GM19025 (cell line): ENCODE measurements at regions not wholly inside any gene's neighbourhood (a gene's known extent, or its start where the extent isn't known, plus 50 kb on each side); places are given as distances from the start of the nearest gene placed in this dataset.
"Not testable (repeated sequence)": the region's sequence is repeated elsewhere in the genome, so short reads cannot be mapped to it uniquely, and the experiment has no call there.

ENCODE experiments used
- ATAC-seq: cut with Tn5 transposase; IDR thresholded peaks from one replicate; pipeline ENCODE4 v1.9.1; 2021; ENCODE audit warnings: mild to moderate bottlenecking, low read depth, moderate library complexity; ENCODE audit not compliant: unreplicated experiment

DNA sequence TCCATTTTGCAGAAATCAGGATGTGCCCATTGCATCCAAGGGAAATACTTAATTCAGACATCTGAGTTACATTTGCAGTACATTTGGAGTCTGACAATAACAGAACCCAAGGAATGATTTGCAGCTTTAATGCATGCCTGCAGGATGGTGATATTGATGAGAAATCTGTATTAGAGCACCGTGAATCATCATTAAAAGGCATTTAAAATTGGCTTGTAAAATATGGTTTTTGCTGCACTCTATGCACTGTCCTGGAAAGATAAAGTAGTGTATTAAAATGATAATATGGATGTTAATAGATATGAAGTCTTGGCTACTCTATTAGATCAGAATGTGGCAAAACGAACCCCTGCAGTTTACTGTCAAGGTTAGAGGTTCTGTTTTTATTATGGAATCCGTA, 556.9 kb downstream of the MAT2B start:
- ATAC-seq: no peak

DNA sequence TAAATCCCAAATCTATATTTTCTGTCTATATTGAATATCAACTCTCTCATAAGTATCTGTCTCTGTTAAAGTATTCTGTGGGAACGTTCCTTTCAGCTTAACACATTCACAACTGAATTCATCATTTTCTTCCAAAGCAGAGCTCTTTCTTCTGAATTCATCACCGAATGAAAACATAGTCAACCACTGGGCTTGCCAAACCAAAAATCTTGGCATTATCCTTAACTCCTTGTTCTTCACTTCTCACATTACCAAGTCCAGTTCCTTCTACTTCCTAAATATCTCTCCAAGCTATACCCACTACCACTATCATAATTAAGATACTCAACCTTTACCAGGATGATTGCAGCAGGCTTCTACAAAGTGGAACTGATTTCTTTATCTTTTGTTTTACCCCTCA, 559.8 kb downstream of the MAT2B start:
- no peak for ATAC-seq

DNA sequence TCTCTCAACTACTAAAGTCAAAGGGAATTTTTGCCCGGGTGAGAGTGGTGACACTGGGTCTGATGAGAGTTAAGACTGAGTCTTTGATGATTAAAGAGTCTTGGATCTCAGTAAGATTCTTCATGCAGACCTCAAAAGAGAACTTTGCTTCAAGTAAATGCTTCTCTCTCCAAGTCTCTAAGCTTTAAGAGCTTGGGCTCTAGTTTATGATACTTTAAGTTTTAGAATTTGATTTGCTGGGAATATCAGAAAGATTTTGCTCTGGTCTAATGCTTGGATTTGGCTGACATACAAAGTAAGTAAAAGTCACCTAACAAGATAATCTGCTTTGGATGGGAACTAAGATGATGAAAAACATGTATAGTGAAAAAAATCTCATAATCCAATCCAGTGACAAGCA, 566.3 kb downstream of the MAT2B start:
- ATAC-seq: no peak

DNA sequence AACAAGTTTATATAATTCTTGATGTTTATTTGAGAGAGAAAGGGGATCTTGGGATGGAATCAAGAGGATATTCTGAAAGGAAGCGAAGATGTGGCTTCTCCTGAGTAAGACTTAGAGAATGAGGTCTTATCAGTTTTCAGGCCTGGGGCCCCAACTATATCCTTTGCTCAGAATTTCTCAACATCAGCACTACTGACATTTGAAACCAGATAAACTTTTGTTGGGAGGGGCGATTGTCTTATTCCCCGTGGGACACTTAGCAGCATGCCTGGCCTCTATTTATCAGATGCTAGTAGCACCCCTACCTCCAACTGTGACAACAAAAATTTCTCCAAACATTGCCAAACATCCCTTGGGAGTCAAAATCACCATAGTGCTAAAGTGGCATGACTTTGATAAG, 567.7 kb downstream of the MAT2B start:
- ATAC-seq: no peak

DNA sequence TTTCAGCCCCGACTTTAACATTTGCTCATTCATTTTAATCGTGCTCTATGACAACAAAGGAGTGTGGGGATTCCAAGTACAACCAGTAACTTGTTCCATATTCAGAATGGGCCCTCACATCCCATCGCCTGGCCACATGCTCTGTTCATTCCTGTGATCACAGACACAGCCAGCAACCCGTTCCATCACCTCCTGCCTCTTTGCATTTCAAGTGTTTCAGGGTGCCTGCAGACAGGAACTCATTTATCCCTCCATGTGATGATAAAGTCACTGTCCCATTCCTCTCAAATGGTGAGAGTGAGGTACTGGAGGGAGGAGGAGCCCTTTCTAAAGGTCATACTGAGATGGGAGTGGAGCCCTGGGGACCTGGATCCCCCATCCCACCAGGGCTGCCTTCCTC, 571.1 kb downstream of the MAT2B start:
- ATAC-seq: no peak

DNA sequence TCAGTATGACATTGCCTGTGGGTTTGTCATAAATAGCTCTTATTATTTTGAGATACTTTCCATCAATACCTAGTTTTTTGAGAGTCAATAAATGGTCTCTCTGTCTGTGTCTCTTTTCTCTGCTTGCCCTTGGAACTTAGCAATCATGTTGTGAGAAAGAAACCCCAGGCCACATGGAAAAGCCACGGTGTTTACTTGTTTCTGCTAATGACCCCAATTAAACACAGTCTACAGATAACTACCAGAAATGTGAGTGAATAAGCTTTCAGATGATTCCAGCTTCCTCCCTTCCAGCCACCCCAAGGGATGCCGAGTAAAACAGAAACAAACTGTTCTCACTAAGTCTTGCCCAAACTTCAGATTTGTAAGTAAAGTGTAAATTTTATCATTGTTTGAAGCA, 584.9 kb downstream of the MAT2B start:
- ATAC-seq: no peak

DNA sequence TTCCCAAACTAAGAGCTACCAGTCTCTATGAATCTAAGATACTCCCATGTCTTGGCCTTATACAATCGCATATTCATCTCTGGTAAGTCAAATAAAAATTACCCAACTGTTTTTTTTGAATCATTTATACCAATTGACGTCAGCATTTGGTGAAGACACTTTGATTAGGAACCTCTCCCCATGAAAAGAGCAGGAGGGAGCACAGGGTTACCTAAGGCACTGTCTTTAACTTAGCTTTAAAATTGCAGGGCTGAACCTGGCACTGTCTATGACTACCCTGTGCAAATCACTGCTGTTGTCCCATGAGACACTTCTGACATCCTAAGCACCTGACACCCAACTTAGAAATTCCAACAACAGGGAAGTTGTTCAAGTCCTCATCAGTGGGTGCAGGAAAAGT, 586.4 kb downstream of the MAT2B start:
- ATAC-seq: no peak

DNA sequence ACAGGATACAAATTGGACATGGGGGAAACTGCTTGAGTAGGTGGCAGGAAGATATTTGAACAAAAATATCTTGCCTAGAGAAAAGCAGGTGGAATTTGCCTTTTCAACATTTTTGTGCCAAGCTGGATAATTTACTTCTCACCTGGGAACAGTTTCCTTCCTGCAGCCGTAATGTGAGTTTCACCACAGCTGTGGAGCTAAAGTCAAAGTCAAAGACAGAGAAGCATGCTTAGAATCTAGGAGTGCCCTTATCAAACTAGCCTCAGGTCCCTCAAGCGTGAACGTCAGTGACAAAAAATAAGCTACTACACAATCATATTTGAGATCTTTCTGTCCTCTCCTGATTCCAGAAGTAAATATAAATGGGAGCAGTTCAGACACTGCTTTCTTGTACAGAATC, 588.9 kb downstream of the MAT2B start:
- ATAC-seq: no peak

DNA sequence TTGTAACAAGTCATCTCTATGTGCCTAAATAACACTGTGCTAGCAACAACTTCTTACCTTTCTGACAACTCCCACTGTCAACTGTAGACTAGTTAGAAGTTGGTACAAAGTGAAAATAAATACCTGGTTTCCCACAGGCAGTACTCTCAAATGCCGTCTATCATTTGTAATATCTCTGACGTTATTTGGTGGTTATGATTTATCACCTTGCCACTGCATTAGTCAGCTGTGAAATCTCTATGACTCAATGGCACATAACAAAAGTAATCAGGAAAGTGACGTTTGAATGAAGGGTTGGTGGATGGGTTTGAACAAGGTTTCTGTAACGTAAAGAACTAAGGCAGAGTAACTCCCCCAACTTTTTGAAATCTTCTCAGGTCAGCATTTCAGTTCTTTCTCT, 592.3 kb downstream of the MAT2B start:
- no peak for ATAC-seq

DNA sequence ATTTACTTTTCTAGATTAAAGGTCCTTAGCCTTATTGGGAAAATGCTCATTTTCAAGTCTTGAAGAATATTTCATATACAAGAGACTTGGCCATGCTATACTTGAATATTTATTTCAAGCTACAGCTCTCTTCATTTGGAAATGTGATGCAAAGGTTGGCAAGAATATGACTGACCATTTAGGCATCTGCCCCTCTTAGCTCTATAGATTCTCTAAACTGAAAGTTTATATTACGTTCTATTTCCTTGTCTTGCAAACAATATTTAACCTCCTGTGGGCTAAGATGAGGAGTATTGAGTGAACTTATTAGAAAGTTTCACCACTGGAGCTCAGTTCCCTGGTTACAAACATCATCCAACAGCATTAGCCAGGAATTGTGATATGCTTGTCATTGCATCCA, 593.1 kb downstream of the MAT2B start:
- no peak for ATAC-seq

DNA sequence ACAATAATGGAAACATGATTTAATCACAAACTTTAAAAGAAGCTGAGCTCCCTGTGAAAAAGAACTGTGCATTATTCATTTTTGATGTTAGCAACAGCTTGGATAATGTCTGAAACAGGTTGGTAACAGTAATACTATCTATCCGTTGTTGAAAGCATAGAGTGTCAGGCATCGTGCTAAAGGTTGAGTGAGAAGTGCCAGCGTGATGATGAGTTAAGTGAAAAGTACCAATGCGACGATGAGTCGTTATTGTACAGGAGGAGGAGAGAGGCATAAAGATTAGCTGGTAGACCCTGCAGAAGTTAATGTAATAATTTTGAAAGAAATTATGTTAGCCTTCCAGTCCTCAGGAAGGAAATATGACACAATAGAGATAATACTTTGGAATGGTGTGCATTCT, 593.6 kb downstream of the MAT2B start:
- no peak for ATAC-seq

DNA sequence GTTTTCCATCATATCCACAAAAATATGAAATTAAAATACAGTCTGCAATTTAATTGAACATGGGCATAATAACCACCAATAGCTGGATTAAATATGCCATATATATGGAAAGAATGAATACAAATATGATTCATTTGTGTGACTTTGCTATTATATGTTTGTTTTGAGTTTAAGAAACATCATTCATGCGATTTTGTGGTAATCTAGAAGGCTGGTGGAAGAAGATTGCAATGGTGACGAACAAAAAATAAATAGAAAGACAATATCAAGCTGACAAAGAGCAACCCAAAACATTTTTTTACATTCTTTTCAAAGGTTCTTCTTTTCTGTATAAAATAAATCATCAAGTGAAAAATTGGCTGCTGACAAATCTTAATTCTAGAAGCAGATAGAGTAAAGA, 610.0 kb downstream of the MAT2B start:
- no peak for ATAC-seq

DNA sequence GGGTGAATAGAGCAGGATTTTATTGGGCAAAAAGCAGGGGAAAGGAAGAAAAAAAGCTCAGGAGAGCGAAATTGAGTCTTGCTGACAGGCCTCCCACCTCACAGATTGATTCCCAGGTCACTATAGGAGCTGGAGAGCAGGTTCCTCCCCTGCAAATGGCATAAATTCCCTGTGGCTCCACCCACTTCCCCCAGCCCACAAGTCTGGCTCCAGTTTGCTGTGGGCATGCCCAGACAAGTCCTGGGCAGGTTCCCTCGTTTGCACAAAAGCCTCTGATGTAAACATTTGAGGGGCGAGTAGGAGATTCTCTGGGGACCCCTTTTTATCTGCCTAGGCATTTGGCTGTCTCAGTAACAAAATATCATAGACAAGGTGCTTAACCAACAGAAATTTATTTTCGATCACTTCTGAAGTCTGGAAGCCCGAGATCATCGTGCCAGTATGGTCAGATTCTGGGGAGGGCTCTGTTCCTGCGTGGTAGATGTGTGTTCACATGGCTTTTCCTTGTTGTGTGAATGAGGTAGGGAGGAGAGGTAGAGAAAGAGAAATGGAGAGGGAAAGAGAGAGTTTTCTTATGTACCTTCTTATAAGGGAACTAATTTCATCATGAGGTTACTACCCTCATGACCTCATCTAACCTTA, 614.5 kb downstream of the MAT2B start:
- peak; percentile 84 for ATAC-seq

DNA sequence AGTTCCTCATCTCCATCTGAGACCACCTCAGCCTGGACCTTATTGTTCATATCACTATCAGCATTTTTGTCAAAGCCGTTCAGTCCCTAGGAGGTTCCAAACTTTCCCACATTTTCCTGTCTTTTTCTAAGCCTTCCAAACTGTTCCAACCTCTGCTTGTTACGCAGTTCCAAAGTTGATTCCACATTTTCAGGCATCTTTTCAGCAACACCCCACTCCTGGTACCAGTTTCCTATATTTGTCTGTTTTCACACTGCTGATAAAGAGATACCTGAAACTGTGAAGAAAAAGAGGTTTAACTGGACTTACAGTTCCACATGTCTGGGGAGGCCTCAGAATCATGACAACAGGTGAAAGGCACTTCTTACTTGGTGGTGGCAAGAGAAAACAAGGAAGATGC, 622.1 kb downstream of the MAT2B start:
- no peak for ATAC-seq

DNA sequence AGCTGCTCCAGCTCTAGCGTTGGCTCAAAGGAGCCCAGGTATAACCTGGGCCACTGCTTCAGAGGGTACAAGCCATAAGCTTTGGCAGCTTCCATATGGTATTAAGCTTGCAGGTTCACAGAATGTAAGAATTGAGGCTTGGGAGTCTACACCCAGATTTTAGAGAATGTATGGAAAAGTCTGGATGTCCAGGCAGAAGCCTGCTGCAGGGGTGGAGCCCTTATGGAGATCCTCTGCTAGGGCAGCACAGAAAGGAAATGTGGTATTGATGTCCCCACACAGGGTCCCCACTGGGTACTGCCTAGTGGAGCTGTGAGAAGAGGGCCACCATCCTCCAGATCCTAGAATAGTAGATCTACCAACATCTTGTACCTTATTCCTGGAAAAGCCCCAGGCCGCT, 626.9 kb downstream of the MAT2B start:
- ATAC-seq: no peak

DNA sequence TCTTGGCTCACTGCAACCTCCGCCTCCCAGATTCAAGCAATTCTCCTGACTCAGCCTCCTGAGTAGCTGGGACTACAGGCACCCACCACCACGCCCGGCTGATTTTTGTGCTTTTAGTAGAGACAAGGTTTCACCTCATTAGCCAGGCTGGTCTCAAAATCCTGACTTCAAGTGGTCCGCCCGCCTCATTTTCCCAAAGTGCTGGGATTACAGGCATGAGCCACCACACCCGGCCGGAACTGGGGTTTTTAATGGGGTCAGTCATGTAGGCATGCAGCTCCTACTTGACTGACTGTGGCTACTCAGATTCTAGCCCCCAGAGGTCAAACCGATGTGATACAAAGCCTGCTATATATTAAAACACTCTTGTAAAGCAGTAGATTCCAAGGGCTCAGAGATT, 631.7 kb downstream of the MAT2B start:
- no peak for ATAC-seq

DNA sequence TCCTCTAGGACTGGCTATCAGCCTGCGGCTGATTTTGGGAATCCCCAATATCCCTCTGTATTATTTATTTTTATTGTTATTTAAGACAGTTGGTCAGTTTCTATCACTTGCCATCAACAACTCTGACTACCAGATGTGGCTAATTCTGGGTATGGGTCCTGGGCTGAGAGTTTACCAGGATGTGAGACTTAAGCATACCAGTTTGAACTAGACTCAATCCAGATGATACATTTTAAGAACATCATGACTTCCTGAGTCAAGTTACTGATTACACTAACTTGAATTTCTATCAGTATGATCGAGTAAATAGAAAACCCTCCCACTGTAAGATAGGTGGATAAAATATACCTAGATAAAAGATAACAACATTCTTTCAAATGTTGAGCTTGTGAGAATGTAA, 634.0 kb downstream of the MAT2B start:
- no peak for ATAC-seq

DNA sequence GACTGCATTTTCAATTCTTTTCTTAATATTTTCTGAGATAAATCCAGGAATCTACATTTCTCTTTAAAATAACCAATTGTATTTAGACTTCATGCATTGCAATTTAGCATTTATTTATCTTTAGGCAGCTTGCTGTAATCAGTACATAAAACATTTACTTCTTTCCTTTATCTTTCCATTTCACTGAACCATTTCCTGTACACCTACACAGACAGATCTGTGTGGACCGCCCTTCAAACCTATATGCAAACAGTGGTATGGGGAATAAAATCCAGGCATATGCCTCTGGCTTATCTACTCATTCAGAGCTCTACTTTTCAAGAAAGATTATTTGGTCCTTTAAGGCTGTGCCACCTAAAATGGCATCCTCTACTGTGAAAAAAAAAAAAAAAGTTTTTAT, 640.0 kb downstream of the MAT2B start:
- no peak for ATAC-seq

DNA sequence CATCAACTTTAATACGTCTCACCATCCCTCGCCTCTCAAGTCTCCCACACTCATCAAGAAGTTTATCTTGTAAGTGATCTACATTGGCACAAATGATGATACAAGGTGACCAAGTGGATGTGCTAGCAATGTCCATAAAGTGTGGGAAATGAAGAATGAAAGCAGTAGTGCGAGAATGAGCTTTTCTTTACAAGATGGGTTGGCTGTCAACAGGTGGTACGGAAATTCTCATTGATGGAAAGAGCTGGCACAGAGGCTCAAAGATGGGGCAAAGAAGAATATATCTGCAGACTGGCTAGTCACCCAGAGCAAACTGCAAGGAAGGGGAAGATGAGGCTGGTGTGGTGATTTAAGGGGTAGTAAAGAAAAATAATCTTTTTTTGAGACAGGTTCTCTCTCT, 640.8 kb downstream of the MAT2B start:
- no peak for ATAC-seq

DNA sequence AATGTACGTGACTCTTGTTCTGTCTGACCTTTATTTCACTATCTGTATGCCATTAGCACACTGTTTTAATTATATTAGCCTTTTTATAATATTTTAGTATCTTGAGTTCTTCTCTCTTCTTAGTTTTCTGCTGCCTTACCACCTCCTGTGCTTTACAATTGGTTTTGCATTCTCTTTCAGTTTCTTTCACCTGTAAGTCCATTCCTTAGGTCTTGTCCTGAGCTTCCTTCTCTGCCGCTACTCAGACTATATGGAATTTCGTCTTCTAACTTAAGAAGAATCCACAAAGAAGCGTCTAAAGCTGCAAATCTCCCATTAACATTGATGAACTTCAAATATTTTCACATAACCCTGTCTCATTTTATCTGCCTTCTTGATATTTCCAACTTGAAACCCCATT, 642.9 kb downstream of the MAT2B start:
- ATAC-seq: no peak

DNA sequence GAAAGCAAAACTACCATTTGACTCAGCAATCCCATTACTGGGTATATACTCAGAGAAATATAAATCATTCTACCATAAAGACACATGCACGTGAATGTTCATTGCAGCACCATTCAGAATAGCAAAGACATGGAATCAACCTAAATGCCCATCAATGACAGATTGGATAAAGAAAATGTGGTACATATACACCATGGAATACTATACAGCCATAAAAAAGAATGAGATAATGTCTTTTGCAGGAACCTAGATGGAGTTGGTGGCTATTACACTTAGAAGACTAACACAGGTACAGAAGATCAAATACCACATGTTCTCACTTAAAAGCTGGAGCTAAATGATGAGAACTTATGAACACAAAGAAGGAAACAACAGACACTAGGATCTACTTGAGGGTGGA, 647.1 kb downstream of the MAT2B start:
- ATAC-seq: not testable (repeated sequence)

DNA sequence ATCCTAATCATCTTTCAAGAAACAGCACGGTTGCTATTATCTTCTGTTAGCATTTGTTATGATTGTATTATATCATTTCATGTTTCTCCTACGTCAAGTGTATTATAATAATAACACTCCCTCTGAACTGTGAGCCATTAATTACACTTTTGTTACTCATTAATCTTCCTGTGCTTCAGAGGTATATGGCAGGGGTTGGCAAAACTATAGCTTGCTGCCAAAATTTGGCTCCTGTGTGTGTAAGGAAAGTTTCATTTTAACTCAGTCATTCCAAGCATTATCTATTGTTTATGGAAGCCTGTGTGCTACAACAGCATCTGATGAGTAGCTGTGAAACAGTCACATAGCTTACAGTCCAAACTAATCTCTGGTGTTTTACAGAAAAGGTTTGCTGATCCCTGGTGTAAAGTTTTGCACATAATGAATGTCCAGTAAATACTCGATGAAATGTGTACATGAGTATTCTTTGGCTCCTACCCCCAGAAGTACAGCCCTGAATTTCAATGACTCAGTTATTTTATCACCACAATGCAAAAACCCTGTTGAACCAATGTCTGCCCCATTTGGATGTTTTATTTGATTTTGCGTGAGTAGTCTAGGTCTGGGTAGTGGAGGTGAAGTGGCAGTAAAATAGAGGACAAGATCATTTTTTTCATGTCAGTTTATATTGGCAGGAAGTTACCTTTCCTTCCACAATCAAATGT, 648.2 kb downstream of the MAT2B start:
- no peak for ATAC-seq

DNA sequence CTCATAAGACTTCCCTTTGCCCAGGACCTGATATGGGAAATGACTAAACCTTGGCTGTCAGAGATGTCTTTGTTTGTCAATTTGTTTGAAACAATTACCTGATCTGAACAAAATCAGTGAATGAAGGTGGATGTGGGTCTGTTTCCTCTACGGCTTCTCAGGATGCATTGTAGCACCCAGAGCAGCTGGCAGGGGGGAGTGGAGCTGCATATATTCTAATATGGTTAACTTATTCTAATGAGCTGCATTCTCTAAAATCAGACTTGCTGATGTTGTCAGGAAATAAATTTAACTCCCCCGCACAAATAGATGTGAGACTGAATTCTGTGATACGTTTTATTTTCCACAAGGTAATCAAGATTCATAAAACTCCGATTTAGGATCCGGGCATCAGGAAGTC, 665.4 kb downstream of the MAT2B start:
- ATAC-seq: no peak
